IPS-18a (cell line): ENCODE measurements at regions not wholly inside any gene's neighbourhood (a gene's known extent, or its start where the extent isn't known, plus 50 kb on each side); places are given as distances from the start of the nearest gene placed in this dataset.

Experiments used
- H3K27ac ChIP-seq: one replicate; pipeline ENCODE4 v1.5.1; 2013; ENCODE audit warnings: low read length
- H3K27me3 ChIP-seq: one replicate; pipeline ENCODE4 v1.6.1; 2013; ENCODE audit warnings: mild to moderate bottlenecking, low read length; ENCODE audit not compliant: control insufficient read depth, insufficient read depth
- H3K36me3 ChIP-seq: one replicate; pipeline ENCODE4 v1.6.1; 2013; ENCODE audit warnings: low read depth, low read length; ENCODE audit not compliant: control insufficient read depth
- H3K4me1 ChIP-seq: one replicate; pipeline ENCODE4 v1.6.1; 2013; ENCODE audit warnings: low read depth, low read length; ENCODE audit not compliant: control insufficient read depth
- H3K4me3 ChIP-seq: one replicate; pipeline ENCODE4 v1.5.1; 2013; ENCODE audit warnings: low read length
- H3K9ac ChIP-seq: one replicate; pipeline ENCODE4 v1.6.1; 2013; ENCODE audit warnings: mild to moderate bottlenecking, low read length, moderate library complexity
- H3K9me3 ChIP-seq: one replicate; pipeline ENCODE4 v1.6.1; 2013; ENCODE audit warnings: low read depth, low read length; ENCODE audit not compliant: control insufficient read depth

- Histone ChIP-seq H3K4me3 (no peak overlapping the region), H3K27me3 (no peaks in the 10 kb centered on the region), H3K27ac (no peak overlapping the region), H3K4me1 (no peaks in the 10 kb centered on the region), H3K36me3 (no peaks in the 10 kb centered on the region), H3K9ac (no peak overlapping the region), H3K9me3 (no peaks in the 10 kb centered on the region)
Measured at GRCh38 chr3:6508410-6508759, 352.5 kb upstream of the GRM7 start.

GRCh38 chr3:6509576-6509975 is 351.3 kb upstream of the GRM7 start:
- no peak overlapping the region for H3K27ac ChIP-seq
- H3K4me1 ChIP-seq, result no peaks in the 10 kb centered on the region
- no peaks in the 10 kb centered on the region for H3K27me3 ChIP-seq
- no peak overlapping the region for H3K4me3 ChIP-seq
- H3K9me3 ChIP-seq, result no peaks in the 10 kb centered on the region
- no peaks in the 10 kb centered on the region for H3K36me3 ChIP-seq
- no peak overlapping the region for H3K9ac ChIP-seq

GRCh38 chr3:6510713-6511112 is 350.2 kb upstream of the GRM7 start:
- Histone ChIP-seq H3K4me3 (no peak overlapping the region), H3K9me3 (no peaks in the 10 kb centered on the region), H3K4me1 (no peaks in the 10 kb centered on the region), H3K27me3 (no peaks in the 10 kb centered on the region), H3K36me3 (no peaks in the 10 kb centered on the region), H3K9ac (no peak overlapping the region), H3K27ac (no peak overlapping the region)

- H3K4me1 ChIP-seq, result no peaks in the 10 kb centered on the region
- no peaks in the 10 kb centered on the region for H3K27me3 ChIP-seq
- no peak overlapping the region for H3K27ac ChIP-seq
- no peak overlapping the region for H3K9ac ChIP-seq
- no peaks in the 10 kb centered on the region for H3K36me3 ChIP-seq
- no peak overlapping the region for H3K4me3 ChIP-seq
- no peaks in the 10 kb centered on the region for H3K9me3 ChIP-seq
Measured at GRCh38 chr3:6512172-6512800, 348.6 kb upstream of the GRM7 start.

- no peaks in the 10 kb centered on the region for H3K27me3 ChIP-seq
- no peaks in the 10 kb centered on the region for H3K4me1 ChIP-seq
- no peaks in the 10 kb centered on the region for H3K9me3 ChIP-seq
- H3K9ac ChIP-seq, result no peak overlapping the region
- H3K27ac ChIP-seq, result no peak overlapping the region
- H3K4me3 ChIP-seq, result no peak overlapping the region
- no peaks in the 10 kb centered on the region for H3K36me3 ChIP-seq
Measured at GRCh38 chr3:6516143-6516542, 344.8 kb upstream of the GRM7 start.

GRCh38 chr3:6516694-6517093 is 344.2 kb upstream of the GRM7 start:
- H3K27ac ChIP-seq, result no peak overlapping the region
- no peaks in the 10 kb centered on the region for H3K36me3 ChIP-seq
- H3K27me3 ChIP-seq, result no peaks in the 10 kb centered on the region
- H3K4me1 ChIP-seq, result no peaks in the 10 kb centered on the region
- no peaks in the 10 kb centered on the region for H3K9me3 ChIP-seq
- H3K9ac ChIP-seq, result no peak overlapping the region
- no peak overlapping the region for H3K4me3 ChIP-seq

GRCh38 chr3:6518709-6519345 is 342.1 kb upstream of the GRM7 start:
- no peak overlapping the region for H3K27ac ChIP-seq
- no peak overlapping the region for H3K9ac ChIP-seq
- H3K4me3 ChIP-seq, result no peak overlapping the region
- H3K4me1 ChIP-seq, result no peaks in the 10 kb centered on the region
- no peaks in the 10 kb centered on the region for H3K36me3 ChIP-seq
- no peaks in the 10 kb centered on the region for H3K9me3 ChIP-seq
- no peaks in the 10 kb centered on the region for H3K27me3 ChIP-seq

GRCh38 chr3:6521369-6522113 is 339.4 kb upstream of the GRM7 start:
- no peak overlapping the region for H3K9ac ChIP-seq
- no peak overlapping the region for H3K27ac ChIP-seq
- H3K4me3 ChIP-seq, result no peak overlapping the region
- H3K36me3 ChIP-seq, result no peaks in the 10 kb centered on the region
- no peaks in the 10 kb centered on the region for H3K9me3 ChIP-seq
- no peaks in the 10 kb centered on the region for H3K27me3 ChIP-seq
- no peaks in the 10 kb centered on the region for H3K4me1 ChIP-seq

- H3K27ac ChIP-seq, result no peak overlapping the region
- no peak overlapping the region for H3K4me3 ChIP-seq
- no peak overlapping the region for H3K9ac ChIP-seq
- no peaks in the 10 kb centered on the region for H3K36me3 ChIP-seq
- H3K9me3 ChIP-seq, result no peaks in the 10 kb centered on the region
- no peaks in the 10 kb centered on the region for H3K27me3 ChIP-seq
- no peaks in the 10 kb centered on the region for H3K4me1 ChIP-seq
Measured at GRCh38 chr3:6522191-6522590, 338.7 kb upstream of the GRM7 start.

- Histone ChIP-seq H3K9me3 (no peaks in the 10 kb centered on the region), H3K4me3 (no peak overlapping the region), H3K36me3 (no peaks in the 10 kb centered on the region), H3K27ac (no peak overlapping the region), H3K27me3 (no peaks in the 10 kb centered on the region), H3K9ac (no peak overlapping the region), H3K4me1 (no peaks in the 10 kb centered on the region)
Measured at GRCh38 chr3:6523043-6523442, 337.9 kb upstream of the GRM7 start.

GRCh38 chr3:6524479-6524878 is 336.4 kb upstream of the GRM7 start:
- H3K4me1 ChIP-seq, result no peaks in the 10 kb centered on the region

GRCh38 chr3:6526321-6526720 is 334.6 kb upstream of the GRM7 start:
- no peaks in the 10 kb centered on the region for H3K9me3 ChIP-seq
- H3K27me3 ChIP-seq, result no peaks in the 10 kb centered on the region
- H3K4me1 ChIP-seq, result no peaks in the 10 kb centered on the region

More at GRCh38 chr3:6524479-6524878, 336.4 kb upstream of the GRM7 start:
- Histone ChIP-seq H3K27ac (no peak overlapping the region), H3K36me3 (no peaks in the 10 kb centered on the region), H3K9ac (no peak overlapping the region), H3K4me3 (no peak overlapping the region), H3K27me3 (no peaks in the 10 kb centered on the region), H3K9me3 (no peaks in the 10 kb centered on the region)

More at GRCh38 chr3:6526321-6526720, 334.6 kb upstream of the GRM7 start:
- no peaks in the 10 kb centered on the region for H3K36me3 ChIP-seq
- no peak overlapping the region for H3K4me3 ChIP-seq
- H3K27ac ChIP-seq, result no peak overlapping the region
- no peak overlapping the region for H3K9ac ChIP-seq
